CD4-positive, alpha-beta T cell (primary cell): ENCODE measurements at regions not wholly inside any gene's neighbourhood (a gene's known extent, or its start where the extent isn't known, plus 50 kb on each side); places are given as distances from the start of the nearest gene placed in this dataset.

Experiments used
- ATAC-seq: fragments of 200-7000 bp; cut with Tn5 transposase; one replicate; pipeline ENCODE4 v1.10.0; 2022; ENCODE audit warnings: mild to moderate bottlenecking; ENCODE audit not compliant: poor library complexity
- CTCF ChIA-PET: fragments of 350-600 bp; sonication (Branson Sonifier 250); formaldehyde crosslinking; loops from one replicate; lab custom pipeline; 2021; ENCODE audit warnings: antibody characterized with exemption, inconsistent platforms; lab: Charles Lee
- POLR2A ChIA-PET: fragments of 350-600 bp; sonication (Branson Sonifier 250); formaldehyde crosslinking; loops from one replicate; lab custom pipeline; 2021; ENCODE audit warnings: antibody characterized with exemption, inconsistent platforms; lab: Charles Lee
- DNase-seq, 14 experiments: peaks; one replicate each; pipeline ENCODE4 v3.0.0-alpha.2; 2013 to 2020; ENCODE audit warnings: mixed read lengths in 2 of 14
- H3K27ac ChIP-seq, 2 donors: one replicate each; pipeline versions ENCODE4 v1.5.1 to v1.7.0; 2013; ENCODE audit warnings: low read length in 2 of 2, low read depth in 1 of 2, mild to moderate bottlenecking in 1 of 2
- H3K27me3 ChIP-seq, 2 experiments: 1 replicate in 1 of 2; 2 replicates in 1 of 2; pipeline versions ENCODE4 v1.6.1 to v1.7.0; 2013; ENCODE audit warnings: low read length in 2 of 2, control low read depth in 1 of 2, mild to moderate bottlenecking in 1 of 2, moderate library complexity in 1 of 2; ENCODE audit not compliant: insufficient read depth in 2 of 2, control insufficient read depth in 1 of 2
- H3K36me3 ChIP-seq: one replicate; pipeline ENCODE4 v1.6.1; 2013; ENCODE audit warnings: low read length, control low read depth; ENCODE audit not compliant: insufficient read depth
- H3K4me1 ChIP-seq: one replicate; pipeline ENCODE4 v1.6.1; 2013; ENCODE audit warnings: low read length, control low read depth; ENCODE audit not compliant: insufficient read depth
- H3K4me3 ChIP-seq: one replicate; pipeline ENCODE4 v1.5.1; 2013; ENCODE audit warnings: mild to moderate bottlenecking, low read length, moderate library complexity
- H3K9me3 ChIP-seq, 2 experiments: 1 replicate in 1 of 2; 2 replicates in 1 of 2; pipeline versions ENCODE4 v1.6.1 to v1.7.0; 2013; ENCODE audit warnings: low read length in 2 of 2, mild to moderate bottlenecking in 2 of 2, control low read depth in 1 of 2, moderate library complexity in 1 of 2; ENCODE audit not compliant: control insufficient read depth in 1 of 2, insufficient read depth in 1 of 2
- H3K27ac Mint-ChIP-seq: one replicate; pipeline ENCODE4 v1.8.0; 2020; ENCODE audit warnings: mixed read lengths
- H3K27me3 Mint-ChIP-seq: one replicate; pipeline ENCODE4 v1.8.0; 2021; ENCODE audit warnings: mixed read lengths
- H3K36me3 Mint-ChIP-seq: one replicate; pipeline ENCODE4 v1.8.0; 2021; ENCODE audit warnings: low read depth, mixed read lengths
- H3K4me1 Mint-ChIP-seq: one replicate; pipeline ENCODE4 v1.8.0; 2021; ENCODE audit warnings: low read depth, mixed read lengths
- H3K4me3 Mint-ChIP-seq: one replicate; pipeline ENCODE4 v1.8.0; 2020; ENCODE audit warnings: mild to moderate bottlenecking, mixed read lengths
- H3K9me3 Mint-ChIP-seq: one replicate; pipeline ENCODE4 v1.8.0; 2020; ENCODE audit warnings: mixed read lengths
- intact Hi-C, 2 experiments: fragments of 100-400 bp; cut with DNase I in 1 of 2; cut with micrococcal nuclease in 1 of 2; formaldehyde crosslinking; loops; one replicate each; pipeline versions ENCODE4 v1.15.1 to v1.9.0; 2023 to 2025; cut with DNase I, micrococcal nuclease
- TF ChIP-seq, protein P1 (sequence below): fragments of 200-600 bp; IDR thresholded peaks from one replicate; pipeline ENCODE4 v1.8.0; 2022; ENCODE audit warnings: antibody characterized with exemption, mild to moderate bottlenecking

GRCh38 chr4:124433500-124433899, 279.0 kb downstream of the ANKRD50 start:
- H3K4me1 Mint-ChIP-seq: no peaks in the 10 kb centered on the region
- Histone ChIP-seq H3K4me3 (no peak overlapping the region), H3K4me1 (no peaks in the 10 kb centered on the region), H3K36me3 (no peaks in the 10 kb centered on the region), H3K9me3 (peaks cover 0 to 5% of the 10 kb centered on the region in 2 experiments), H3K27me3 (no peaks in the 10 kb centered on the region), H3K27ac (no peak overlapping the region)
- H3K9me3 Mint-ChIP-seq: no peaks in the 10 kb centered on the region
- TF ChIP-seq, protein P1, sequence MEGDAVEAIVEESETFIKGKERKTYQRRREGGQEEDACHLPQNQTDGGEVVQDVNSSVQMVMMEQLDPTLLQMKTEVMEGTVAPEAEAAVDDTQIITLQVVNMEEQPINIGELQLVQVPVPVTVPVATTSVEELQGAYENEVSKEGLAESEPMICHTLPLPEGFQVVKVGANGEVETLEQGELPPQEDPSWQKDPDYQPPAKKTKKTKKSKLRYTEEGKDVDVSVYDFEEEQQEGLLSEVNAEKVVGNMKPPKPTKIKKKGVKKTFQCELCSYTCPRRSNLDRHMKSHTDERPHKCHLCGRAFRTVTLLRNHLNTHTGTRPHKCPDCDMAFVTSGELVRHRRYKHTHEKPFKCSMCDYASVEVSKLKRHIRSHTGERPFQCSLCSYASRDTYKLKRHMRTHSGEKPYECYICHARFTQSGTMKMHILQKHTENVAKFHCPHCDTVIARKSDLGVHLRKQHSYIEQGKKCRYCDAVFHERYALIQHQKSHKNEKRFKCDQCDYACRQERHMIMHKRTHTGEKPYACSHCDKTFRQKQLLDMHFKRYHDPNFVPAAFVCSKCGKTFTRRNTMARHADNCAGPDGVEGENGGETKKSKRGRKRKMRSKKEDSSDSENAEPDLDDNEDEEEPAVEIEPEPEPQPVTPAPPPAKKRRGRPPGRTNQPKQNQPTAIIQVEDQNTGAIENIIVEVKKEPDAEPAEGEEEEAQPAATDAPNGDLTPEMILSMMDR: no peak
- no peak overlapping the region for H3K27ac Mint-ChIP-seq
- CTCF ChIA-PET: no interaction called here
- H3K27me3 Mint-ChIP-seq: no peaks in the 10 kb centered on the region
- no peak overlapping the region for H3K4me3 Mint-ChIP-seq
- no peaks in the 10 kb centered on the region for H3K36me3 Mint-ChIP-seq
- ATAC-seq (no peak), DNase-seq (no peak)
- intact Hi-C loops: no loop called here
- POLR2A ChIA-PET: no interaction called here

DNA sequence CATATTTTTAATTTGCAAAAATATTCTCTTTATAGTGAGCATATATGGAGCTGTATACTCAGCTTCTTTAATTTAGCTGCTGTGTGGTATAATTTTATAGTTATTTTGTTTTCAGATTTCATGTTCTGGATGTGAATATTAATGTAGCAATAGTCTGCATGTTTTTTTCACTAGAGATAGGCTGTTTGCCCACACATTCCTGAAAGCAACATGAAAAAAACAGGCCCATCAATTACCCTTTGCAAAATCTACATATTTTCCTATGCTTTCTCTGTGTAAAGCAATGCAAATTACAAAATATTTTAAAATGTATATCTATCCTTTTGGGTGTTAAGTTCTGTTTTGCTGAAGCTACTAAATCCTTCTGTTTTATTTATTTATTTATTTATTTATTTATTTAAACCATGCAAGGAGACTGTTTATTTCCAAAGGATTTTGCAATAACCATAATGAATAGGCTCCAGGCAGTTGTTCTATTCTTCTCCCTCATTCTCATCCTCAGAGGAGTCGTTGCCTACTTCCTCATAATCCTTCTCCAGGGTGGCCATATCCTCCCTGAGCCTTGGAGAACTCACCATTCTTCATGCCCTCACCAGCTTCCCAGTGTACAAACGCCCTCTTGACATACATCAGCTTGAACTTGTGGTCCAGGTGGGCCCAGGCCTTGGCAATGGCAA, 277.1 kb downstream of the ANKRD50 start:
- Histone ChIP-seq H3K9me3 (peaks cover 0 to 5% of the 10 kb centered on the region in 2 experiments), H3K36me3 (no peaks in the 10 kb centered on the region), H3K27ac (no peak overlapping the region), H3K4me1 (no peaks in the 10 kb centered on the region), H3K27me3 (no peaks in the 10 kb centered on the region), H3K4me3 (no peak overlapping the region)
- DNase-seq (no peak), ATAC-seq (no peak)
- intact Hi-C loops: no loop called here
- H3K36me3 Mint-ChIP-seq: no peaks in the 10 kb centered on the region
- no peak overlapping the region for H3K27ac Mint-ChIP-seq
- TF ChIP-seq, protein P1: no peak
- H3K4me3 Mint-ChIP-seq: no peak overlapping the region
- CTCF ChIA-PET: no interaction called here
- POLR2A ChIA-PET: no interaction called here
- H3K4me1 Mint-ChIP-seq: no peaks in the 10 kb centered on the region
- H3K27me3 Mint-ChIP-seq: no peaks in the 10 kb centered on the region
- no peaks in the 10 kb centered on the region for H3K9me3 Mint-ChIP-seq

DNA sequence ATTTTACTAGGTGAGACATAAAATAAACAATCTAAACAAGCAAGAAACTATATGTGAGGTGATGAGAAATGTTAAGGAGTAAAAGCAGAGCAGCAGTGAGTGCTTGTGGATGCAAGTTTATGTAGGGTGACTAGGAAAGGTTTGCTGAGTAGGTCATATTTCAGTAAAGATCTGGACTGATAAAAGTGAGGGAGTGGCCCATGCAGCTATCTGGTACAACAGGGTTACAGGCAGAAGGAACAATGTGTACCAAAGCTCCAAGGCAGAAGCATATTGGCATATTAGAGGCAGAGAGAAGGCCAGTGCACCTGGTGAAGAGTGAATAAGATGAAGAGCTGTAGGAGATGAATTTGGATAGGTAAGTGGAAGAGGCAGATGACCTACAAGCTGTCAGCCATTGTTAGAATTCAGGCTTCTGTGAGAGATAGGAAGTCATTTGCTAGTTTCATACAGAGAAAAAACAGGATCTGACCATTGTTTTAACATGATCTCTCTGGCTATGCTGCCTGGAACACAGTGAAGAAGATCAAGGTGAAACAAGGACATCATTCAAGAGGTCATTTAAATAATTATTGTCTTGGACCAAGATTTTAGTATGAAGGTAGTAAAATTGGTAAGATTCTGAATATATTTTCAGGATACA, 274.6 kb downstream of the ANKRD50 start:
- TF ChIP-seq, protein P1: no peak
- Mint-ChIP-seq H3K36me3 (no peaks in the 10 kb centered on the region), H3K9me3 (no peaks in the 10 kb centered on the region), H3K4me1 (no peaks in the 10 kb centered on the region), H3K4me3 (no peak overlapping the region), H3K27ac (no peak overlapping the region), H3K27me3 (no peaks in the 10 kb centered on the region)
- Histone ChIP-seq H3K27me3 (no peaks in the 10 kb centered on the region), H3K4me1 (no peaks in the 10 kb centered on the region), H3K9me3 (peaks cover 0 to 5% of the 10 kb centered on the region in 2 experiments), H3K4me3 (no peak overlapping the region), H3K27ac (no peak overlapping the region), H3K36me3 (no peaks in the 10 kb centered on the region)
- CTCF ChIA-PET: no interaction called here
- intact Hi-C loops: no loop called here
- POLR2A ChIA-PET: no interaction called here
- ATAC-seq (no peak), DNase-seq (no peak)
